GM19193 (cell line): ENCODE measurements at regions not wholly inside any gene's neighbourhood (a gene's known extent, or its start where the extent isn't known, plus 50 kb on each side); places are given as distances from the start of the nearest gene placed in this dataset.

Experiments
- POLR2A ChIP-seq: IDR thresholded peaks from 4 replicates; pipeline ENCODE4 v1.6.1; 2011; ENCODE audit not compliant: insufficient read depth, insufficient read length; ENCODE audit errors: extremely low read depth

GRCh38 chr15:89389841-89390603, 55.4 kb upstream of the POLG start:
- no peak for TF ChIP-seq POLR2A

- TF ChIP-seq POLR2A: no peak
Measured at GRCh38 chr15:89387140-89387903, 52.7 kb upstream of the POLG start.

DNA sequence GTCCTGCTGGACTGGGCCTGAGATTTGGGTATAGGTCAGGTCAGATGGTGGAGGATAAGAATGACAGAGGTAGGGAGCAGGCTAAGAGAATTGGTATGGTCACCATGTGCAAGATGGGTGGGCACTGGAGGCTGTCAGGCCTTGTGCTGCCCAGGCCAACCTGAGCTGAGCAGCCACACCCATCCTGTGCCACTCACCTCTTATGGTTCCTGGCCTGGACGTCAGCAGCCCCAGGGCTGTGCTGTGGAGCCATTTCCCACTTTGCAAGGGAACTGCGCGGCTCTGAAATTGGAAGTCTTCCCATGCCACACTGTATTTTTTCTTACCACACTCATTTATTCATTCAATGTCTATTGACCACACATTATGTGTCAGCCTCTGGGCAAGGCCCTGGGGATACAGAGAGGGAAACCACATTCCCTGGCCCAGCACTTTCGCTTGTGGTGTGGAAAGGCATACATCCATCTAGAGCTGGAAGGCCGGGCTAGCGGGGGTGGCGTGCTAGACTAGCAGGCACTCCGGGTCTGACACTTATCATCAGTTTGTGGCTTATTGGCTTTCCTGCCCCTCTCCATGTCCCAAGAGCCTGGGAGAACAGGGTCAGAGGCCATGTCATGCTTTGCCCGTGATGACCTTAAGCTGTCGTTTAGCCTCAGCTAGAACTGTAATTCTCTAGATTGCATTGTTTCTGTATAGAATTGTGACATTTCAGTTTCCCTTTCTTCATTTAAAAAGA, 51.1 kb upstream of the POLG start:
- no peak for TF ChIP-seq POLR2A
